ENCODE measurements at regions not wholly inside any gene's neighbourhood (a gene's known extent, or its start where the extent isn't known, plus 50 kb on each side); places are given as distances from the start of the nearest gene placed in this dataset.
A peak's percentile ranks its signal among the peaks of the same experiment; 100 is the strongest.

DNA sequence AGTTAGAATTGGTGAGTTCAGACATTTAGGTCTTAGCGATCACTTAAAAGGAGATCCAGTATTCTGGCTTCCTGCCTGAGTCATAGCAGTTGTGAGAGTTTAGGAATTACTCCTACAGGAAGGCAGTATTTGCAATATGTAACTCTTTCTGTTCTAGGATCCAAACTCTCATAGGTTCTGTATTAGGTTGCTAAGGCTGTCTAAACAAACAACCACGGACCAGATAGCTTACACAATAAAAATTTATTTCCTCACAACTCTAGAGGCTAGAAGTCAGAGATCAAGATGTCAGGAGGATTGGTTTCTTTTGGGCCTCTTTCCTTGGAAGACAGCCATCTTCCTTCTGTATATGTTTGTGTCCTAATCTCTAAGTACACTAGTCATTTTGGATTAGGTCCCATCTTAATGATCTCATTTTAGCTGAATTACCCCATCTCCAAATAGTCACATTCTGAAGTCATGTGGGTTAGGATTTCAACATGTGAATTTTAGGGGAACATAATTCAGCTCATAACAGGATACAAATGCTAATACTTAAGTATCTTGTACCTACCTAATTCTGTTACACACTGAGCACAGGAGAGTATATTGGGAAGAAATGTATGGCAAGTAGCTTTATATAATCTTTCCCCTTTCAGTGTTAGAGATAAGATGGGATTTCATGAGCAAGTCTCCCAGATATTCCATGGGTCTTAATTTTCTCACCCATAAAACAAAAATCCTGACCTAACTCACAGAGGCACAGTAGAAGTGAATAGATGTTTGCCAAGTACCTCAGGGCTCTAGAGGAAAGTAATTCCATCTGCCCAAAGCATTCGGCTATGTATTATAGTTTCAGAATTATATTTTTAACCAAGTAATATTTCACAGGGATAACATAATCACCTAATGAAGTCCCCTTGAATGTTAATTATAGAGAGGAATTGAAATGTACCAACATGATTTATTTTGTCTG is 144.4 kb downstream of the PTBP2 start:
- no peak overlapping the region for H3K4me3 ChIP-seq (ENCODE audit: low read depth, low read length)
- in situ Hi-C loops (cut with HindIII; ENCODE audit: low sequenced_read_pairs): no loop called here
- TF ChIP-seq, protein P1, sequence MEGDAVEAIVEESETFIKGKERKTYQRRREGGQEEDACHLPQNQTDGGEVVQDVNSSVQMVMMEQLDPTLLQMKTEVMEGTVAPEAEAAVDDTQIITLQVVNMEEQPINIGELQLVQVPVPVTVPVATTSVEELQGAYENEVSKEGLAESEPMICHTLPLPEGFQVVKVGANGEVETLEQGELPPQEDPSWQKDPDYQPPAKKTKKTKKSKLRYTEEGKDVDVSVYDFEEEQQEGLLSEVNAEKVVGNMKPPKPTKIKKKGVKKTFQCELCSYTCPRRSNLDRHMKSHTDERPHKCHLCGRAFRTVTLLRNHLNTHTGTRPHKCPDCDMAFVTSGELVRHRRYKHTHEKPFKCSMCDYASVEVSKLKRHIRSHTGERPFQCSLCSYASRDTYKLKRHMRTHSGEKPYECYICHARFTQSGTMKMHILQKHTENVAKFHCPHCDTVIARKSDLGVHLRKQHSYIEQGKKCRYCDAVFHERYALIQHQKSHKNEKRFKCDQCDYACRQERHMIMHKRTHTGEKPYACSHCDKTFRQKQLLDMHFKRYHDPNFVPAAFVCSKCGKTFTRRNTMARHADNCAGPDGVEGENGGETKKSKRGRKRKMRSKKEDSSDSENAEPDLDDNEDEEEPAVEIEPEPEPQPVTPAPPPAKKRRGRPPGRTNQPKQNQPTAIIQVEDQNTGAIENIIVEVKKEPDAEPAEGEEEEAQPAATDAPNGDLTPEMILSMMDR (IDR thresholded peaks at IDR 0.05; ENCODE audit: low read depth, low read length, missing control alignments): no peak
- DNase-seq (ENCODE audit: low read depth): peak; percentile 76

DNA sequence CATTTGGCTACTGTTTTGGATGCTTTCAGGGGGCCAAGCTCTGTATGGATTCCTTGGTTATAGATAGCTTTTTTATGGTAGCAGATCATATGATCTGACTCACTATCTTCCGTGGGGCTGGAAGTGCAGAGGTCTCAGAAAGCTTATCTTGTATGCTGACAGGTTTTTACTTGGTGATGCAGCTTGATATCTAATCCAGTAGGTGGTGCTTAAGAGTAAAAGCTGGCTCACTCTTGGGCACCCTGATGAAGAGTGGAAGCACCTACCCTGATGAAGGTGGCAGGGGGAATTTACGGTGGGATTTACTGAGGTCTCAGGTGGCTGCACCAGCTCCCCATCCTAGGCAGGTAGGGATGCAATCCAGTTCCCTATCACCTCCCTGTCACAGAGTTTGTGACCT is 151.2 kb downstream of the PTBP2 start:
- no peak overlapping the region for H3K4me3 ChIP-seq (ENCODE audit: low read depth, low read length)
- in situ Hi-C loops (cut with HindIII; ENCODE audit: low sequenced_read_pairs): no loop called here
- DNase-seq (ENCODE audit: low read depth): no peak
- TF ChIP-seq, protein P1 (IDR thresholded peaks at IDR 0.05; ENCODE audit: low read depth, low read length, missing control alignments): no peak

DNA sequence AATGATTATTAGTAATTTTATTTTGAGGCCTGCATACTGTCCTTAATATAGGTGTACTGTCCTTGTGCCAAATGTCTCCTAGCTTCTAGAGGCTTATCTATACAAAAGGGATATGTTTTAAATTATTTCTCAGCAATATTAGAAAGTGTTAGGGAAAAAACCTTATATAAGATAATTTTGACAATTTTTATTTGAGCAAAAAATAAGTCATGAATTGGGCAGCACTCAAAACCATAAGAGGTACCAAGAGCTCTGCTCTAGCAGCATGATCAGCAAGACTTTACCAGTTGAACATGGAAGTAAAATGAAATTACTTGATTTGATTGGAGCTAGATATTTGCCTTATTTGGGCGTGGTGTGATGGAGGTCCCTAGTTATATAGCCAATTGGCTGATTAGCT is 157.1 kb downstream of the PTBP2 start:
- DNase-seq (ENCODE audit: low read depth): no peak
- H3K4me3 ChIP-seq (ENCODE audit: low read depth, low read length): no peak overlapping the region
- in situ Hi-C loops (cut with HindIII; ENCODE audit: low sequenced_read_pairs): no loop called here
- TF ChIP-seq, protein P1 (IDR thresholded peaks at IDR 0.05; ENCODE audit: low read depth, low read length, missing control alignments): no peak

DNA sequence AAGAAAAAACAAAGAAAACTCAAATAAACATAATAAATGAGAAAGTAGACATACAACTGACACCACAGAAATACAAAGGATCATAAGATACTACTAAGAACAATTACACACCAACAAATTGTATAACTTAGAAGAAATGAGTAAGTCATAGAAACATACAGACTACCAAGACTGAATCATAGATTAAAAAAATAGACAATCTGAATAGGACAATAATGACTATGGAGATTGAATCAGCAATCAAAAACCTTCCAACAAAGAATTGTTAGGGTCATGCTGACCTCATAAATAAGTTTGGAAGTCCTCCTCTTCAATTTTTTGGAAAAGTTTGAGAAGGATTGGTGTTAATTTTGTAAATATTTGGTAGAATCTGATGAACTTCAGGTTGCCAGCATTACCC is 159.0 kb downstream of the PTBP2 start:
- TF ChIP-seq, protein P1 (IDR thresholded peaks at IDR 0.05; ENCODE audit: low read depth, low read length, missing control alignments): no peak
- no peak for DNase-seq (ENCODE audit: low read depth)
- in situ Hi-C loops (cut with HindIII; ENCODE audit: low sequenced_read_pairs): no loop called here
- H3K4me3 ChIP-seq (ENCODE audit: low read depth, low read length): no peak overlapping the region

DNA sequence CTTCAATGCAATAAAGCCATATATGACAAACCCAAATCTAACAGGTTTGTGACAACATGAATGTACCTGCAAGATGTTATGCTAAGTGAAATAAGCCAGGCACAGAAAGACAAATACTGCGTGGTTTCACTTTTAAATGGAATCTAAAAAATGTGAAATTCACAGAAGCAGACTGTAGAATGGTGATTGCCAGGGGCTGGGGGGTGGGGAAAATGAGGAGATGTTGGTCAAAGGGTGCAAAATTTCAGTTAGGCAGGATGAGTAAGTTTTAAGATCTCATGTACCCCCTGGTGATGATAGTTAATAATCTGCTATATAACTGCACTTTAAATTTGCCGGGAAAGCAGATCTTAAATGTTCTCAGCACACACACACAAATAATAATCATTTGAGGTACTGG is 160.5 kb downstream of the PTBP2 start:
- TF ChIP-seq, protein P1 (IDR thresholded peaks at IDR 0.05; ENCODE audit: low read depth, low read length, missing control alignments): no peak
- in situ Hi-C loops (cut with HindIII; ENCODE audit: low sequenced_read_pairs): no loop called here
- no peak for DNase-seq (ENCODE audit: low read depth)

DNA sequence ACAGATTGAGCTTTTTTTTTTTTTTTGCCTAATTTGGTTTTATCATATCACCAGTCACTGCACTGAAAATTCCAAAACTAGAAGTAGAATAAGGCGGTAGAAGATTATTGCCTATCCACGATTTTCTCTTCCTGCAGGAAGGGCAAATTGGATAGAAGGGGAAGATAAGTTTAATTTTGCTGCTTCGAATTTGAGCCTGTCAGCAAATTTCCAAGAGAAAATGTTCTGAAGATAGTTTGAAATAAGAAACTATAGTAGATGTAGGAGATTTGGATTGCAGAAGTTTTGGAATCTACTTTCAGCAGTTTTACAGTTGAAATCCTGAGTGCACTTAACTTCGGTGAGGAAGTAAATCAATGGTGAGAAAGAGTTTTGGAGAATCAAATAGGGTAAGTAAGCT is 164.9 kb downstream of the PTBP2 start:
- no peak for DNase-seq (ENCODE audit: low read depth)
- TF ChIP-seq, protein P1 (IDR thresholded peaks at IDR 0.05; ENCODE audit: low read depth, low read length, missing control alignments): no peak
- in situ Hi-C loops (cut with HindIII; ENCODE audit: low sequenced_read_pairs): no loop called here
- no peak overlapping the region for H3K4me3 ChIP-seq (ENCODE audit: low read depth, low read length)

More for the DNA sequence above, 160.5 kb downstream of the PTBP2 start:
- no peak overlapping the region for H3K4me3 ChIP-seq (ENCODE audit: low read depth, low read length)
